D721Med (cell line): ENCODE measurements at regions not wholly inside any gene's neighbourhood (a gene's known extent, or its start where the extent isn't known, plus 50 kb on each side); places are given as distances from the start of the nearest gene placed in this dataset.

Source experiments
- DNase-seq: peaks from one replicate; pipeline ENCODE4 v3.0.0; 2011; ENCODE audit warnings: low spot score; ENCODE audit not compliant: insufficient read length
- FAIRE-seq: peaks from 2 replicates; lab custom pipeline; 2011; peaks lifted over from hg19 to GRCh38; lab: Jason Lieb, UNC
- CTCF ChIP-seq: IDR thresholded peaks from 2 replicates; pipeline ENCODE4 v1.5.1; 2012; ENCODE audit warnings: mild to moderate bottlenecking, control low read depth; ENCODE audit not compliant: insufficient read depth; ENCODE audit errors: missing control alignments

GRCh38 chr15:62758952-62759349 is 283.6 kb upstream of the TPM1 start:
- DNase-seq (no peak), FAIRE-seq (no peak)
- no peak for TF ChIP-seq CTCF

- no peak for TF ChIP-seq CTCF
- FAIRE-seq = no peak
- no peak for DNase-seq
Measured at GRCh38 chr15:62760538-62760937, 282.0 kb upstream of the TPM1 start.

- DNase-seq (no peak), FAIRE-seq (no peak)
- no peak for TF ChIP-seq CTCF
Measured at GRCh38 chr15:62765916-62766315, 276.6 kb upstream of the TPM1 start.

- no peak for TF ChIP-seq CTCF
- DNase-seq = no peak
- FAIRE-seq = no peak
Measured at GRCh38 chr15:62766599-62766998, 275.9 kb upstream of the TPM1 start.

- FAIRE-seq (no peak), DNase-seq (no peak)
- no peak for TF ChIP-seq CTCF
Measured at GRCh38 chr15:62769604-62770003, 272.9 kb upstream of the TPM1 start.

GRCh38 chr15:62770111-62770660 is 272.4 kb upstream of the TPM1 start:
- TF ChIP-seq CTCF = no peak
- DNase-seq (no peak), FAIRE-seq (no peak)

- DNase-seq (no peak), FAIRE-seq (no peak)
- no peak for TF ChIP-seq CTCF
Measured at GRCh38 chr15:62770752-62771151, 271.8 kb upstream of the TPM1 start.
